ENCODE measurements at regions not wholly inside any gene's neighbourhood (a gene's known extent, or its start where the extent isn't known, plus 50 kb on each side); places are given as distances from the start of the nearest gene placed in this dataset.

DNA sequence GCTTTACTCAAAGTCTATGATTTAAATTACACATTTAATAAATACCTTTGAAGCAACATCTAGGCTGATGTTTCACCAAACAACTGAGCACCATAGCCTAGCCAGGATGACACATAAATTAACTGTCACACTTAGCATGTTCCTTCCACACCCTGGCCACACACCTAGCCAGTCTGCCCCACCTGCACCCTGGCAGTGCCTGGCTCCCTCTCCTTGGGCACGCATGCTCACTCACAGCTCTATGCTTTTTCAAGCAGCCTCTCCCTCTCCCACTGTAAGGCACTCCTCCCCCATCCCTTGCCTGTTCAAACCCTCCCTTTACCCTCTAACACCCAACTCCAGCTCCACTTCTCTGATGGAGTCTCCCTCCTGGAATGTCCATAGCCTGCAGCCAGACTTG is 357.6 kb upstream of the KLHL29 start:
- TF ChIP-seq, protein P1, sequence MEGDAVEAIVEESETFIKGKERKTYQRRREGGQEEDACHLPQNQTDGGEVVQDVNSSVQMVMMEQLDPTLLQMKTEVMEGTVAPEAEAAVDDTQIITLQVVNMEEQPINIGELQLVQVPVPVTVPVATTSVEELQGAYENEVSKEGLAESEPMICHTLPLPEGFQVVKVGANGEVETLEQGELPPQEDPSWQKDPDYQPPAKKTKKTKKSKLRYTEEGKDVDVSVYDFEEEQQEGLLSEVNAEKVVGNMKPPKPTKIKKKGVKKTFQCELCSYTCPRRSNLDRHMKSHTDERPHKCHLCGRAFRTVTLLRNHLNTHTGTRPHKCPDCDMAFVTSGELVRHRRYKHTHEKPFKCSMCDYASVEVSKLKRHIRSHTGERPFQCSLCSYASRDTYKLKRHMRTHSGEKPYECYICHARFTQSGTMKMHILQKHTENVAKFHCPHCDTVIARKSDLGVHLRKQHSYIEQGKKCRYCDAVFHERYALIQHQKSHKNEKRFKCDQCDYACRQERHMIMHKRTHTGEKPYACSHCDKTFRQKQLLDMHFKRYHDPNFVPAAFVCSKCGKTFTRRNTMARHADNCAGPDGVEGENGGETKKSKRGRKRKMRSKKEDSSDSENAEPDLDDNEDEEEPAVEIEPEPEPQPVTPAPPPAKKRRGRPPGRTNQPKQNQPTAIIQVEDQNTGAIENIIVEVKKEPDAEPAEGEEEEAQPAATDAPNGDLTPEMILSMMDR (IDR thresholded peaks at IDR 0.05), result no peak

DNA sequence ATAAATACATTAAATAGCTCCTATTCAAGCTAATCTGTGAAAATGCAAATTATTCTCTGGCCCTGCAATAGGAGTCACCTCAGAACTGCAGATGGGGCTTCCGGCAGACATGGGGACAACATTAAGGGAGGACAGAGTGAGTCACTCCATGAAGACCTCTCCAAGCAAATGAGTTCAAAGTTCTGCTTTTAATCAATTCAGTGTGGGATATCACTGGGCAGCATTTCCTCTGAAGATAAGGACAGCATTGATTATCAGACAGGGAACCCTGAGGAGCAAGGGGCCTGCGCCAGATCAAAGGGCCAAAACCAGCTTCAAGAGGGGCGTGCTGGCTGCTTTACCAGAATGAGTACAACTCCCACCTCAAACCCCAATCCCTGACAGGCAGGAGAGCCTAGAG is 356.9 kb upstream of the KLHL29 start:
- TF ChIP-seq, protein P1 (IDR thresholded peaks at IDR 0.05), result no peak

DNA sequence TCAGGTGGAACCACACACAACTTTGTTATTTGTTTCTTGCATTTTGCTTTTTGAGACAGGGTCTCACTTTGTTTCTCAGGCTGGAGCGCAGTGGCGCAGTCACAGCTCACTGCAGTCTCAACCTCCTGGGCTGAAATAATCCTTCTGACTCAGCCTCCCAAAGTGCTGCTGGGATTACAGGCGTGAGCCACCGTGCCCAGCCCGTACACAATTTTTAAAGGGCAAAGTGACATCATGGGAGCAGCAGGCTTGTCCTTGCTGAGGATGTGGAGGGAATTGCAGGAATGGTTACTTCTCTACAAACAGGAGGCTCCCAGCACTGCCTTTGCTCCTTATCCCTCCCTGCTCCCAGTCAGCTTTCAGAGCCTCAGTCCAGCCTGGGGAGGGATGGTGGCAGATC is 355.9 kb upstream of the KLHL29 start:
- TF ChIP-seq, protein P1 (IDR thresholded peaks at IDR 0.05), result no peak

DNA sequence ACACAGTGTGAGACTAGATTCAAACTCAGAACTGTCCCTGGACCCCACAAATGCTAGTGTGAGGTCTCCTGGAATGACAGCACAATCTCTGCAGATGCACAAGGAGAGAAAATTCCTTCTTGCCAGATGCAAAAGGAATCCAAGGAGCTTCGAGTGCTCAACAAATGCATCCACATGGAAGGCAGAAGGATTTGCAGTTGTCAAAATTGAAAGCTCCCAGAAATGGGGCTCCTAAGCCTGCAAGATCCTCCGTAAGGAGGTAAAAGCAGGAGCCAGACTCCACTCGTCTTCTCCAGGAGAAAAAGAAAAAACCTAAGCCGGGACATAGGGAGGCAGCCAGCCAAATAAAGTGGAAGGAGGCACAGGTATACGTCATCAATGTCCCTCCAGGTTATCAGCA is 355.0 kb upstream of the KLHL29 start:
- TF ChIP-seq, protein P1 (IDR thresholded peaks at IDR 0.05), result no peak

DNA sequence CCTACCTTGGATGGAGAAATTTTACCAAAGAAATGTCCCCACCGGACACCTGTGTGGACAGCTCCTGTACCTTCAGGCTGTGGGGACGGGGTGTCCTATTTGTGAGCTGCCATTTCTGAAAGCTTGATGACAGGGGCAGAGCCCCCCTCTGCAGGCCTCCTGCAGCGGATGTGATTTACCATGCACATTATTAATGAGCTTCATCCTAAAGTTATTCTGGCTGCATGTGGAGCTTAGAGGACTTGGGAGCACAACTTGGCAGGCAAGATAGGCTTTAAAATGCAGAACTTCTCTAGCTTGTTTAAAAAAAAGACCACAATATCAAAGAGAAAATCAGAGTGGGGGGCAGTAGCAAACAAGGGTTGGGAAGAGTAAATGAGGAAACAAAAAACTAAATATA is 350.0 kb upstream of the KLHL29 start:
- TF ChIP-seq, protein P1 (IDR thresholded peaks at IDR 0.05), result no peak

DNA sequence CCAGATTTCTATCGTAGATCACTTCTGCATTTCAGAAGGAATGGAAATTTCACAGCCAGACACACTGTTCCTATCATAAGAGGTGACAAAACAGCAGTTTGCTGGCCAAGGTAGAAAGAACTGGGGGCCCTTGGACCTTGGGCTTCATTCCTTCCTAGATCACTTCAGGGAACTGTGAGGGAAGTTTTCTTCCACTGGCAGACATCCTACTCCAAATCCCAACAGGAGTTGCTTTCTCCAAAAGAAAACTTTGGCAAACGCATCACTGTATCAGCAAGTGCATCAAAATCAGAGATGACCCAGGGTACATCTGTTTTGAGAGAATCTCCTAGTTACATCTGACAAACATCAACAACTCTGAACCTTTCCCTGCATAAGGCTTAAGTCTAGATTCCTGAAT is 348.4 kb upstream of the KLHL29 start:
- TF ChIP-seq, protein P1 (IDR thresholded peaks at IDR 0.05), result no peak

DNA sequence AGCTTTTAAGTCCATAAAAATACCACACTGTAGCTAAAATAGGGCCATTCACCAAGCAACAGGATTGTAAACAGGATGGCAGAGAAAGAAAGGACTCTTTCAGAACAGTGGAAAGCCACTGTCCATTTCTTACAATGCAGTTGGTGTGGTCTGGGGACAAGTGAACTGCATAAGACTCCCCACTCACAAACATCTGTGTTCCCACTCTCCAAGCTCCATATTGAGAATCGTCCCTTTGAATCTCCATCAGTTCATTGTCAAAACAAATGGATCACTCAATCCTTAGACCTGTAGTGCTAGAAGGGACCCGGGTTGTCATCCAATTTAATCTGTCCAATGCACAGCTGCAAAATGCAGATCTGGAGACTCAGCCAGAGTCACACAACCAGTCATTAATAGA is 347.4 kb upstream of the KLHL29 start:
- TF ChIP-seq, protein P1 (IDR thresholded peaks at IDR 0.05), result no peak

DNA sequence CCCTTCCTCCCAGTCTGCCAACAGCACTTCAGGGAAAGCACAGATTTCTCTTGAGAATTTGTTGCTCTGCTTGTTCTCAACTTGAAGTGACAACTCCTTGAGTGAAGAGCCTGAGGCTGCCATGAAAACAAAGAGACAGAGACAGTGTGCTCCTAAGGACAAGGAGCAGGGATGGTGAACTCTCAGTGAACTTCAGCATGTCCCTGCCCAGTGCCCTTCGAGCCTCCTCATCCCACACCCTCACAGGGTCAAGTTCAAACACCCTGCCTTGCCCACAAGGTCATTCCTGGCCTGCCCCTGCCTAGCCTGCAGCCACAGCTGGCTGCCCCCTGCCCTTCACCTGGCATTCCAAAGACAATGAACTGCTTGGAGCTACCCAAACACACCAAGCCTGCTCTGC is 343.5 kb upstream of the KLHL29 start:
- TF ChIP-seq, protein P1 (IDR thresholded peaks at IDR 0.05), result no peak

All from LNCAP (cell line).